Adrenal gland (tissue), 9 donors: ENCODE measurements at regions not wholly inside any gene's neighbourhood (a gene's known extent, or its start where the extent isn't known, plus 50 kb on each side); places are given as distances from the start of the nearest gene placed in this dataset.

Experiments used
- DNase-seq, 7 donors: peaks; one replicate each; pipeline ENCODE4 v3.0.0-alpha.2; 2019 to 2020
- H3K27ac ChIP-seq, 5 donors: fragments of 200-600 bp; sonication (generic) in 4 of 5; 1 replicate in 3 of 5; 2 replicates in 2 of 5; pipeline versions ENCODE4 v1.5.1 to v1.8.0; 2016 to 2020; ENCODE audit warnings: mild to moderate bottlenecking in 1 of 5
- H3K27me3 ChIP-seq: fragments of 200-600 bp; 2 replicates; pipeline ENCODE4 v1.8.0; 2021
- H3K36me3 ChIP-seq, 2 donors: fragments of 200-600 bp; replicated peaks in 1 of 2; 1 replicate in 1 of 2; 2 replicates in 1 of 2; pipeline versions ENCODE4 v1.5.1 to v1.8.0; 2018 to 2022
- H3K4me1 ChIP-seq, 2 donors: fragments of 200-600 bp; replicated peaks in 1 of 2; 1 replicate in 1 of 2; 2 replicates in 1 of 2; pipeline versions ENCODE4 v1.5.1 to v1.8.0; 2018 to 2021
- H3K4me3 ChIP-seq, 4 donors: fragments of 200-600 bp; sonication (generic) in 3 of 4; one replicate each; pipeline ENCODE4 v1.5.1; 2016 to 2018
- H3K9me3 ChIP-seq, 3 donors: fragments of 200-600 bp; sonication (generic) in 1 of 3; replicated peaks in 1 of 3; 1 replicate in 2 of 3; 2 replicates in 1 of 3; pipeline versions ENCODE4 v1.5.1 to v1.8.0; 2016 to 2021
- CTCF ChIP-seq, 6 experiments: fragments of 450-650 bp in 4 of 6; fragments of 200-600 bp in 2 of 6; sonication (generic) in 1 of 6; IDR thresholded peaks; 1 replicate in 5 of 6; 2 replicates in 1 of 6; pipeline versions ENCODE4 v1.5.1 to v1.8.0; 2016 to 2021; ENCODE audit warnings: antibody characterized with exemption in 6 of 6, mild to moderate bottlenecking in 2 of 6, moderate library complexity in 1 of 6
- POLR2A ChIP-seq, 2 donors: fragments of 450-650 bp; IDR thresholded peaks; one replicate each; pipeline ENCODE4 v1.6.1; 2017; ENCODE audit warnings: antibody characterized with exemption in 2 of 2, mild to moderate bottlenecking in 2 of 2, moderate library complexity in 1 of 2
- WGBS, 4 donors: extraction: QIAGEN DNeasy Blood & Tissue Kit in 2 of 4; methylation state at CpG; one replicate each; pipeline versions ENCODE4 v1.1.5 to v1.1.7; 2013 to 2017; 5-methylcytosine and 5-hydroxymethylcytosine counted together
- intact Hi-C, 2 donors: fragments of 100-400 bp; cut with DNase I; formaldehyde crosslinking; loops; one replicate each; pipeline versions ENCODE4 v1.14.1 to v1.15.0; 2022 to 2023
- donor health status: healthy with polysubstance abuse.
- donor health status: Bipolar disorder and iron deficiency.
- donor health status: DM: yes; HTN: yes; CAD: no.
- donor health status: DM: no; HTN: no; CAD: no.
- donor health status: DM: no; HTN: no; CAD: no.

- H3K27ac ChIP-seq = peak overlapping the region in 2 of 5 donors; percentile 6 to 76
- no peaks in the 10 kb centered on the region for H3K27me3 ChIP-seq
- WGBS, 4 donors = 77 to 85% (median 81%) methylated on average over 4 of the region's 4 CpGs
- no peak for DNase-seq
- H3K4me3 ChIP-seq = no peak overlapping the region
- TF ChIP-seq CTCF (IDR thresholded peaks at IDR 0.05) (no peak), POLR2A (IDR thresholded peaks at IDR 0.05) (no peak)
- no peaks in the 10 kb centered on the region for H3K36me3 ChIP-seq
- no peaks in the 10 kb centered on the region for H3K9me3 ChIP-seq
- peaks cover 0 to 10% of the 10 kb centered on the region in 2 donors for H3K4me1 ChIP-seq
- intact Hi-C loops = no loop called here
Observed at GRCh38 chr3:156606729-156607128, 51.8 kb upstream of the SSR3 start.

- WGBS, 4 donors = 14 to 18% (median 16%) methylated on average over 28 to 37 of the region's 37 CpGs
- Histone ChIP-seq H3K4me1 (peaks cover 0 to 10% of the 10 kb centered on the region in 2 donors), H3K27me3 (no peaks in the 10 kb centered on the region), H3K27ac (peak overlapping the region in 4 of 5 donors; percentile 6 to 76 (median 42)), H3K9me3 (no peaks in the 10 kb centered on the region), H3K36me3 (no peaks in the 10 kb centered on the region), H3K4me3 (peak overlapping the region in 2 of 4 donors; percentile 20 to 37)
- DNase-seq = peak in 4 of 7 donors; percentile 13 to 27 (median 24)
- intact Hi-C loops = no loop called here
- TF ChIP-seq CTCF (IDR thresholded peaks at IDR 0.05) (no peak), POLR2A (IDR thresholded peaks at IDR 0.05) (no peak)
Observed at GRCh38 chr3:156605686-156606605, 51.0 kb upstream of the SSR3 start.

GRCh38 chr3:156604642-156605144, 49.8 kb upstream of the SSR3 start:
- no peak overlapping the region for H3K4me3 ChIP-seq
- WGBS, 4 donors = 94 to 100% (median 97%) methylated on average over 2 of the region's 2 CpGs
- H3K27me3 ChIP-seq = no peaks in the 10 kb centered on the region
- intact Hi-C loops = no loop called here
- H3K4me1 ChIP-seq = peaks cover 0 to 10% of the 10 kb centered on the region in 2 donors
- no peak overlapping the region for H3K27ac ChIP-seq
- no peak for DNase-seq
- H3K36me3 ChIP-seq = no peaks in the 10 kb centered on the region
- H3K9me3 ChIP-seq = no peaks in the 10 kb centered on the region
- TF ChIP-seq POLR2A (IDR thresholded peaks at IDR 0.05) (no peak), CTCF (IDR thresholded peaks at IDR 0.05) (no peak)
